Caco-2 (cell line): ENCODE measurements at regions not wholly inside any gene's neighbourhood (a gene's known extent, or its start where the extent isn't known, plus 50 kb on each side); places are given as distances from the start of the nearest gene placed in this dataset.
A peak's percentile ranks its signal among the peaks of the same experiment; 100 is the strongest.

Source experiments
- BruUV-seq: library from RNA; stranded (reverse); fragments of 400-500 nt; replicated peaks from 2 replicates; lab custom pipeline; 2021; lab: Mats Ljungman, UMichigan
- CTCF ChIA-PET: fragments of 300-600 bp; sonication (Branson Sonifier 250); formaldehyde crosslinking; loops from one replicate; lab custom pipeline; 2022; ENCODE audit warnings: antibody characterized with exemption; lab: Charles Lee
- POLR2A ChIA-PET: fragments of 300-600 bp; sonication (Branson Sonifier 250); formaldehyde crosslinking; loops from one replicate; lab custom pipeline; 2022; ENCODE audit warnings: antibody characterized with exemption; lab: Charles Lee
- DNase-seq, 2 experiments: peaks; one replicate each; pipeline versions ENCODE4 v3.0.0 to v3.0.0-alpha.2; 2020 to 2022
- H3K27me3 ChIP-seq: replicated peaks from 2 replicates; pipeline ENCODE4 v1.6.0; 2011; ENCODE audit warnings: low read length; ENCODE audit not compliant: control insufficient read depth, insufficient read depth
- H3K36me3 ChIP-seq: 2 replicates; pipeline ENCODE4 v1.5.1; 2011; ENCODE audit warnings: low read length; ENCODE audit not compliant: control insufficient read depth, insufficient read depth
- H3K4me1 ChIP-seq: fragments of 250-450 bp; sonication (Bioruptor Pico); 2 replicates; pipeline ENCODE4 v1.5.1; 2020; ENCODE audit warnings: mild to moderate bottlenecking
- H3K4me3 ChIP-seq: 2 replicates; pipeline ENCODE4 v1.5.1; 2011; ENCODE audit warnings: low read depth, mild to moderate bottlenecking, control low read depth, low read length
- H3K9me3 ChIP-seq: fragments of 250-450 bp; sonication (Bioruptor Pico); 2 replicates; pipeline ENCODE4 v1.5.1; 2020; ENCODE audit warnings: mild to moderate bottlenecking, moderate library complexity
- H3K27ac Mint-ChIP-seq: one replicate; pipeline ENCODE4 v1.8.0; 2022; ENCODE audit warnings: mixed read lengths; ENCODE audit not compliant: unreplicated experiment
- H3K27me3 Mint-ChIP-seq: one replicate; pipeline ENCODE4 v1.8.0; 2022; ENCODE audit warnings: mixed read lengths; ENCODE audit not compliant: insufficient read depth, unreplicated experiment
- H3K36me3 Mint-ChIP-seq: one replicate; pipeline ENCODE4 v1.8.0; 2022; ENCODE audit warnings: mild to moderate bottlenecking, mixed read lengths; ENCODE audit not compliant: insufficient read depth, unreplicated experiment
- H3K4me1 Mint-ChIP-seq: one replicate; pipeline ENCODE4 v1.8.0; 2022; ENCODE audit warnings: low read depth, mixed read lengths; ENCODE audit not compliant: unreplicated experiment
- H3K4me3 Mint-ChIP-seq: one replicate; pipeline ENCODE4 v1.8.0; 2022; ENCODE audit warnings: mild to moderate bottlenecking, moderate library complexity, mixed read lengths; ENCODE audit not compliant: unreplicated experiment
- H3K9me3 Mint-ChIP-seq: one replicate; pipeline ENCODE4 v1.8.0; 2022; ENCODE audit warnings: mixed read lengths; ENCODE audit not compliant: unreplicated experiment
- intact Hi-C: fragments of 100-400 bp; cut with micrococcal nuclease; formaldehyde crosslinking; loops from one replicate; pipeline ENCODE4 v1.10.0; 2022; ENCODE audit not compliant: unreplicated experiment
- TF ChIP-seq, protein P1 (sequence below), 2 experiments: fragments of 200-600 bp in 1 of 2; IDR thresholded peaks; 1 replicate in 1 of 2; 2 replicates in 1 of 2; pipeline versions ENCODE4 v1.5.1 to v1.8.0; 2011 to 2022; ENCODE audit warnings: antibody characterized with exemption in 1 of 2, control low read depth in 1 of 2, inconsistent platforms in 1 of 2, low read depth in 1 of 2, low read length in 1 of 2, mild to moderate bottlenecking in 1 of 2, moderate library complexity in 1 of 2; ENCODE audit not compliant: insufficient read depth in 1 of 2, severe bottlenecking in 1 of 2, unreplicated experiment in 1 of 2

DNA sequence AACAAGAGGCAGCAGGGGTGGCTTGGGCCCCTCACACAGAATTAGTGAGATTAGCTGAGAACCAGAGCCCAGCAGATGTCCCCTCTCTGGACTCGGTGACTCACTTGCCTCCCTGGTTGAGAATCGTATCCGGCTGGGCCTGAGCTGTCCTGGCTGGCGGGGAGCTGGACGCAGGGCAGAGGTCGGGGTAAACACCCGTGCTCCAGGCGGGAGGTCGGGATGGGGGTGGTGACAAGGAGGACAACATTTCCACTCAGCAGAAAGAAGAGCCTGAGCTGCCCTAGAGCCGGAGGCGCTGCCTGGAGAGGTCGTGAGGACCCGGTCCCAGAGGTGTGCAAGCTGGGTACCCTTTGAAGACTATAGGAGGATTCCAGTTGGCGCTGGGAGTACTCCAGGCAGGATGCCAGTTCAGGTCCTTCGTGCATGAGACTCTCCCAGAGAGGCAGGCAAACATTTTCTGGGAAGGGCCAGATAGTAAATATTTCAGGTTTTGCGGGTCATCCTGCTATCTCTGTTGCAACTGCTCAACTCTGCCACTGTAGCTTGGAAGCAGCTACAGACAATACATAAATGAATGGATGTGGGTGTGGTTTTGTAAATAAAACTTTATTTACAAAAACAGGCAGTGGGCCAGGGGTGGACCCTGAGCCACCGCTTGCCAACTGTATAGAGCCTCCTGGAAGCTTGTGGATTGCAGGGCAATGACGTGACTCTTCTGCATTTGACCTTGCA lies 116.8 kb upstream of the WNT4 start:
- CTCF ChIA-PET: interaction anchor here (0.6 kb wide), 1 partner anchor 144 kb away, joined by 3 read pairs; no protein-coding TSS in a partner anchor
- TF ChIP-seq, protein P1, sequence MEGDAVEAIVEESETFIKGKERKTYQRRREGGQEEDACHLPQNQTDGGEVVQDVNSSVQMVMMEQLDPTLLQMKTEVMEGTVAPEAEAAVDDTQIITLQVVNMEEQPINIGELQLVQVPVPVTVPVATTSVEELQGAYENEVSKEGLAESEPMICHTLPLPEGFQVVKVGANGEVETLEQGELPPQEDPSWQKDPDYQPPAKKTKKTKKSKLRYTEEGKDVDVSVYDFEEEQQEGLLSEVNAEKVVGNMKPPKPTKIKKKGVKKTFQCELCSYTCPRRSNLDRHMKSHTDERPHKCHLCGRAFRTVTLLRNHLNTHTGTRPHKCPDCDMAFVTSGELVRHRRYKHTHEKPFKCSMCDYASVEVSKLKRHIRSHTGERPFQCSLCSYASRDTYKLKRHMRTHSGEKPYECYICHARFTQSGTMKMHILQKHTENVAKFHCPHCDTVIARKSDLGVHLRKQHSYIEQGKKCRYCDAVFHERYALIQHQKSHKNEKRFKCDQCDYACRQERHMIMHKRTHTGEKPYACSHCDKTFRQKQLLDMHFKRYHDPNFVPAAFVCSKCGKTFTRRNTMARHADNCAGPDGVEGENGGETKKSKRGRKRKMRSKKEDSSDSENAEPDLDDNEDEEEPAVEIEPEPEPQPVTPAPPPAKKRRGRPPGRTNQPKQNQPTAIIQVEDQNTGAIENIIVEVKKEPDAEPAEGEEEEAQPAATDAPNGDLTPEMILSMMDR (IDR thresholded peaks at IDR 0.05; ENCODE audit: insufficient read depth in 1 of 2, low read depth in 1 of 2, low read length in 1 of 2, severe bottlenecking in 1 of 2, unreplicated experiment in 1 of 2): peak in 1 of 2 experiments; percentile 1
- H3K27me3 ChIP-seq: no peaks in the 10 kb centered on the region

GRCh38 chr1:22260860-22261432 lies 118.0 kb upstream of the WNT4 start:
- Histone ChIP-seq H3K4me3 (no peak overlapping the region), H3K4me1 (peaks cover 47% of the 10 kb centered on the region), H3K36me3 (no peaks in the 10 kb centered on the region), H3K27me3 (no peaks in the 10 kb centered on the region), H3K9me3 (no peaks in the 10 kb centered on the region)
- Mint-ChIP-seq H3K36me3 (no peaks in the 10 kb centered on the region), H3K4me1 (peaks cover 57% of the 10 kb centered on the region), H3K4me3 (no peak overlapping the region), H3K9me3 (no peaks in the 10 kb centered on the region), H3K27ac (no peak overlapping the region), H3K27me3 (no peaks in the 10 kb centered on the region)
- POLR2A ChIA-PET: no interaction called here
- intact Hi-C loops: no loop called here
- DNase-seq: no peak
- CTCF ChIA-PET: no interaction called here
- TF ChIP-seq, protein P1 (IDR thresholded peaks at IDR 0.05; ENCODE audit: insufficient read depth in 1 of 2, low read depth in 1 of 2, low read length in 1 of 2, severe bottlenecking in 1 of 2, unreplicated experiment in 1 of 2): no peak
- no TSS peak for BruUV-seq

More for the DNA sequence above, 116.8 kb upstream of the WNT4 start:
- Mint-ChIP-seq H3K9me3 (no peaks in the 10 kb centered on the region), H3K27ac (peak overlapping the region; percentile 4), H3K4me1 (peaks cover 45% of the 10 kb centered on the region), H3K36me3 (no peaks in the 10 kb centered on the region), H3K27me3 (no peaks in the 10 kb centered on the region), H3K4me3 (peak overlapping the region; percentile 30)
- no peaks in the 10 kb centered on the region for H3K36me3 ChIP-seq
- H3K4me3 ChIP-seq: no peak overlapping the region
- no TSS peak for BruUV-seq
- H3K4me1 ChIP-seq: peaks cover 47% of the 10 kb centered on the region
- POLR2A ChIA-PET: no interaction called here
- intact Hi-C loops: no loop called here
- peak; percentile 45 to 52 for DNase-seq
- no peaks in the 10 kb centered on the region for H3K9me3 ChIP-seq

DNA sequence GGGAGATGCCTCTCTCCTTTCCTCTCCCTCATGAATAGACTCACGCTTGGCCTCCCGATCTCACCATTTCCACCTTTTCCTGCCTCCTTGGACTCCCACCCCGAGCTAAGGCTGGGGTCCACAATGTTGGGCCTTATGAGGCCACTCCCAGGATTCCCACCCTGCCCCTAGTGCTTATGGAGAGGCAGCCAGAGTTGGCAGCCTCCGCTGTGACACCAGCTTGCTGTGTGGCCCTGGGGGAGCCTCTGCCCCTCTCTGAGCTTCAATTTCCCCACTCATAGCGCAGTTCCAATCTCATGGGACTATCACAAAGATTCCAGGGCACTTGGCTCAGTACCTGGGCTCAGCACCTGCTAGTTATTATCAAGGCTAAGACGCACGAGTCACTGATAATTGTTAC lies 118.7 kb upstream of the WNT4 start:
- Mint-ChIP-seq H3K4me1 (peaks cover 59% of the 10 kb centered on the region), H3K36me3 (no peaks in the 10 kb centered on the region), H3K27ac (no peak overlapping the region), H3K9me3 (no peaks in the 10 kb centered on the region), H3K4me3 (no peak overlapping the region), H3K27me3 (no peaks in the 10 kb centered on the region)
- BruUV-seq: no TSS peak
- H3K9me3 ChIP-seq: no peaks in the 10 kb centered on the region
- TF ChIP-seq, protein P1 (IDR thresholded peaks at IDR 0.05; ENCODE audit: insufficient read depth in 1 of 2, low read depth in 1 of 2, low read length in 1 of 2, severe bottlenecking in 1 of 2, unreplicated experiment in 1 of 2): no peak
- ChIA-PET CTCF (no interaction called here), POLR2A (no interaction called here)
- H3K27me3 ChIP-seq: no peaks in the 10 kb centered on the region
- no peak overlapping the region for H3K4me3 ChIP-seq
- intact Hi-C loops: no loop called here
- H3K4me1 ChIP-seq: peaks cover 45% of the 10 kb centered on the region
- no peak for DNase-seq
- no peaks in the 10 kb centered on the region for H3K36me3 ChIP-seq
